Stimulated activated CD8-positive, alpha-beta memory T cell treated with anti-CD3 and anti-CD28 coated beads, Interleukin-15, amount 100 ng/mL, for 4 hours (primary cell): ENCODE measurements at regions not wholly inside any gene's neighbourhood (a gene's known extent, or its start where the extent isn't known, plus 50 kb on each side); places are given as distances from the start of the nearest gene placed in this dataset.
"Not testable (repeated sequence)": the region's sequence is repeated elsewhere in the genome, so short reads cannot be mapped to it uniquely, and the experiment has no call there.

Experiments
- DNase-seq, 2 donors: peaks; one replicate each; pipeline ENCODE4 v3.0.0-alpha.2; 2020; ENCODE audit warnings: low read depth in 2 of 2

DNA sequence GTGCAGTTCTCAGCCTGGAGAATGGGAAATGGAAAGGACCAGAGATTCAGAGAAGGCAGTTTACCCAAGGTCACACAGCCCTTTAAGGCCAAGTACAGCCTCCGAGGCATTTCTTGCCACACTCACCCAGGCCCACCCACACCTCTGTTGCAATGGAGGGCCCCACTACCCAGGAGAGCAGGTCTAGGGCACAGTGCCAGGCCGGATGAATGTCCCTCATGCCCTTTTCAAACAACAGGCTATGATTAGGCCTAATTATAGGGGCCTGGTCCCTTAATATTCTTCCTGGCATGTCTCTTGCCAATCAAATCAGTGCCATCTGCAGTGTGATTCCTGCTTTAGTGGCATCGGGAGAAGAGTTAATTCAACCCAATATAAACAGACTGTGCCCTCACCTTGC, 195.3 kb downstream of the KLRB1 start:
- not testable (repeated sequence) for DNase-seq

DNA sequence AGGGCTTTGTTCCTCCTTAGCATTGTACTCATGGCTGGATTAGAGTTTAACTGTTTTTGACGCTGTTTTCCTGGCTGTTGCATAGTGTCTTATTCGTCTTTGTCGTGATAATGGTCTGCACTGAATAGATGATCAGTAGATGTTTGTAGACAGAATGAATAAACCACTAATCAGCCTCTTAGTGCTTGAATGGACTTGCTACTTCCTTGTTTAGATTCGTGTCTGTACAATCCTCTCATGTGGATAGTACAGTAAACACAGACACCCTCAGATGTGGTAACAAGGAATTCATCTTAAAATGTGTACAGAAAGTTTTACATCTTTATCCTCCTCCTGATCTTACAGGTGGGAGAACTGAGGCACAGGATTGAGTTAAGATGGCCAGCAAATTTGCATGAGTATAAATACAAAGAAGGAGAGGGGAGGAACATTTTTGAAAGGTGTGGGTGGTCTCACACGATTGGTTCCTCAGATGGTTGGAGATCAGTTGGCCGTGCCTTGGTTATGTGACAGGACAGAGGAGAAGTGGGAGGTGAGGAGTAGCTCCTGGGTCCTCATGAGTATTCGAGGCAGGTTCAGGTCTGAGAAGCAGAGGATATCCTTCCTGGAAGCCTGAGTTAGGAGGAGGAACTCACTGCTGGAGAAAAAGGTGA, 196.0 kb downstream of the KLRB1 start:
- DNase-seq, result not testable (repeated sequence)

- not testable (repeated sequence) for DNase-seq
These were observed 199.2 kb upstream of the PZP start for GRCh38 chr12:9407425-9407748.

- no peak for DNase-seq
These were observed 198.6 kb upstream of the PZP start for GRCh38 chr12:9406564-9407424.

DNA sequence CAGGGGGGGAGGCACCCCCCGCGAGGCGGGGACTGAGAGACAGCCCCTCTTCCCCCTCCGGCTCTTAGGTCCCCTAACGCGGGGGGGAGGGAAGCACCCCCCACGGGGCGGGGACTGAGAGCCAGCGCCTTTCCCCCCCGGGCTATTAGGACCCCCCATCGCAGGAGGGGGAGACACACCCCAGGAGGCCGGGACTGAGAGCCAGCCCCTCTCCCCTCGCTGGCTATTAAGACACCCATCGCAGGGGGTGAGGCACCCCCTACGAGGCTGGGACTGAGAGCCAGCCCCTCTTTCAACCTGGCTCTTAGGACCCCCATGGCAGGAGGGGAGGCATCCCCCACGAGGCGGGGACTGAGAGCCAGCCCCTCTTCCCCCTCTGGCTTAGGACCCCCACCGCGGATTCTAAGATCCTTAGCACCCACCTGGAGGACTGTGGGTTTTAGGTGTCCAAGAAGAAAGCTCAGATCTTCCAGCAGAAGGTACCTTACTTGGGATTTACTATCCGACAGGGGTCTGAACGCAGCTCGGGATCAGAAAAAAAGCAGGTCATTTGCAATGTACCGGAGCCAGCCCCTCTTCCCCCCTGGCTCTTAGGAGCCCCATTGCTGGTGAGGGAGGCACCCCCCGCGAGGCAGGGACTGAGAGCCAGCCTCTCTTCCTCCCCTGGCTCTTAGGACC, 197.8 kb upstream of the PZP start:
- DNase-seq, result no peak

GRCh38 chr12:9404469-9405260, 196.5 kb upstream of the PZP start:
- no peak for DNase-seq

DNA sequence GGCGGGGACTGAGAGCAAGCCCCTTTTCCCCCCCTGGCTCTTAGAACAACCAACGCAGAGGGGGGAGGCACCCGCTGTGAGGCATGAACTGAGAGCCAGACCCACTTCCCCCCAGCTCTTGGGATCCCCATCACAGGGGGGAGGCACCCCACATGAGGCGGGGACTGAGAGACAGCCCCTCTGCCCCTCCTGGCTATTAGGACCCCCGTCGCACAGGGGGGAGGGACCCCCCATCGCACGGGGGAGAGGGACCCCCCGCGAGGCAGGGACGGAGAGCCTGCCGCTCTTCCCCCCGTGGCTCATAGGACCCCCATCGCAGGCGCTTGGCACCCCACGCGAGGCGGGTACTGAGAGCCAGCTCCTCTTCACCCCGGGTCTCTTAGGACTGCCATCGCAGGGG, 195.8 kb upstream of the PZP start:
- no peak for DNase-seq

DNA sequence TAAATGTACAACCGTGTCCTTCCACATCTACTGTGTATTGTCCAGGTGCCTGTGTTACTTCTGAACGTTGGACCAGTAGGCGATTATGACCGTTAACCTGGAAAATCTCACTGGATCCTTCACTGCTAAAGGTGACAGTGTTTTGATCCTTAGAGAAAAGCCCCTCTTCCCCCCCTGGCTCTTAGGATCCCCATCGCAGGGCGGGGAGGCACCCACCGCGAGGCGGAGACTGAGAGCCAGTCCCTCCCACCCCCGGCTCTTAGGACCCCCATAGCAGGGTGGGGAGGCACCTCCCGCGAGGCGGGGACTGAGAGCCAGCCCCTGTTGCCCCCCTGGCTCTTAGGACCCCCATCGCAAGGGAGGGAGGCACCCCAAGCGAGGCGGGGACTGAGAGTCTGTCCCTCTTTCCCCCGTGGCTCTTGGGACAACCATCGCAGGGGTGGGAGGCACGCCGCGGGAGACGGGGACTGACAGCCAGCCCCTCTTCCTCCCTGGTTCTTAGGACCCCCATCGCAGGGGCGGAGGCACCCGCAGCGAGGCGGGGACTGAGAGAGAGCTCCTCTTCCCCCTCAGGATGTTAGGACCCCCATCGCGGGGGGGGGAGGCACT, 194.3 kb upstream of the PZP start:
- DNase-seq, result not testable (repeated sequence)

GRCh38 chr12:9396367-9396766, 188.2 kb upstream of the PZP start:
- not testable (repeated sequence) for DNase-seq

GRCh38 chr12:9395220-9395619, 187.0 kb upstream of the PZP start:
- not testable (repeated sequence) for DNase-seq

- DNase-seq, result no peak
These were observed 184.6 kb upstream of the PZP start for GRCh38 chr12:9392842-9393241.

GRCh38 chr12:9391815-9392214, 183.6 kb upstream of the PZP start:
- no peak for DNase-seq

DNA sequence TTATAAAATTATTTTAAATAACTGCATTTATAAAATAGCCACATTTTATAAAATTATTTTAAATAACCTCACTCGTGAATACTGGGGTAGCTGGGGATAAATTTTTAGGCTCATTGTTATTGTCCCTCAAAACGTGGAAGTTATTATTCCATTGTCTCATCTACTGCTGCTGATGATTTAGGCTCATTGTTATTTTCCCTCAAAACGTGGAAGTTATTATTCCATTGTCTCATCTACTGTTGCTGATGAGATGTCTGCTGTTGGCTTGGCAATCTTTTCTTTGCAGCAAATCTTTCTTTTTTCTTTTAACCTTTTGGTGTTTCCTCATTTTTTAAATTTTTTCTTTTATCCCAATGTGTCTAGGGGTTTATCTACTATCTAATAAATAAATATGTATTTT, 182.6 kb upstream of the PZP start:
- DNase-seq, result no peak

- no peak for DNase-seq
These were observed 181.6 kb upstream of the PZP start for GRCh38 chr12:9389796-9390195.

- DNase-seq, result no peak
These were observed 180.2 kb upstream of the PZP start for GRCh38 chr12:9388379-9388778.

- no peak for DNase-seq
These were observed 179.3 kb upstream of the PZP start for GRCh38 chr12:9387450-9387849.

DNA sequence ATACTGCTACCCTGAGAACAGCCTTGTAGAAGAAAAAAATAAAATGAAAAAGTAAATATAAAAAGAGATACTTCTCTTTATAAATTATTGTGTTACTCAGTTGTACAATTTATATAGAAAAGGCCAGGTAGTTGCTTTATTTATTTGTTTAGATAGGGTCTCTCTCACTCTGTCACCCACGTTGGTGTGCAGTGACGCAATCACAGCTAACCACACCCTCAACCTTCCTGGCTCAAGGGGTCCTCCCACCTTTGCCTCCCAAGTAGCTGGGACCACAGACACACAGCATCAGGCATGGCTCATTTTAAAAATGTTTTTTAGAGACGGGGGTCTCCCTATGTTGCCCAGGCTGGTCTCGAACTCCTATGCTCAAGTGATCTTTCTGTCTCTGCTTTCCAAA, 175.4 kb upstream of the PZP start:
- DNase-seq, result no peak

GRCh38 chr12:9381619-9382018, 173.4 kb upstream of the PZP start:
- no peak for DNase-seq

DNA sequence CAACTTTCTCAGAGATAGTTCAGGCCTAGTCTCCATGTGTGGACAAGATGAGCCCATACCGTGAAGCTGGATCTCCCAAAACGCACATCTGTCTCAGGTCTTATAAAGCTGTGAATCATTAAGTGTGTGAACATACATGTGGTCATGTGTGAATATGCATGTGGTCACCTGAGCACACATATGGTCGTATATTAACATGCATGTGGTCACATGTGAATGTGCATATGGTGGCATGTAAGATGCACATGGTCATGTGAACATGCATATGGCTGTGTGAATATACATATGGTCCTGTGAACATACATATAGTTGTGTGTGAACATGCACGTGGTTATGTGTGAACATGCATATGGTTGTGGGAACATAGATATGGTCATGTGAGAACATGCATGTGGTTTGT, 172.5 kb upstream of the PZP start:
- no peak for DNase-seq

DNA sequence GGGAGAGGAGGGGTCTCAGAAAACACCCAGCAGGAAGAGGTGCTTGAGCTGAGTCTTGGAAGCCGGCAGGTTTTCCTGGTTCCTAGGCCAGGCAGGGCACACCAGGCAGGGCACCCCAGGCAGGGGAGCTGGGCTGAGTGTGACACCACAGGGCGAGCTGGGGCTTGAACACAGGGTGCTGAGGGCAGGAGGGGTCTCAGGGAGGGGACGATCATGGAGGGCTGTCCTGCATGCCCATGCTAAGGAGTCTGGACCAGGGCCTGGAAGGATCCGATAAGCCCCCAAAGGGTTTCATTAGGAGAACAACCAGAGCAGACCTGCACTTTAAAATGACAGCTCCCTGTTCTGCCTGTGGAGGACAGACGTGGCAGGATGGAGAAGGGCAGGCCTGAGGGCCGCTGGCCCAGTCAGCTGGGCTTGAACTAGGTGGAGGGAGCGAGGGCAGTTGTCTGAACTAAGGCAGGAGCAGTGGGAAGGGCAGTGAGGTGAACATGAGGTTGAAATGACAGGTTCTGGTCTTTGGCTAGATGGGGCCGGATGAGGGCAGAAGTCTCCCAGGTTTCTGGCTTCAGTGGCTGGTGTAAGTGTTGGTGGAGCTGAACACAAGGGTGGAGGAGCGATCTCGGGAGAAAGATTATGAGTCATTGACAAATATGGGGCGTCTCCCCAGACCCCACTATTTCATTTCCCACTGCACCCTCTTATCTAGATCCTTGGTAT, 171.0 kb upstream of the PZP start:
- no peak for DNase-seq

DNA sequence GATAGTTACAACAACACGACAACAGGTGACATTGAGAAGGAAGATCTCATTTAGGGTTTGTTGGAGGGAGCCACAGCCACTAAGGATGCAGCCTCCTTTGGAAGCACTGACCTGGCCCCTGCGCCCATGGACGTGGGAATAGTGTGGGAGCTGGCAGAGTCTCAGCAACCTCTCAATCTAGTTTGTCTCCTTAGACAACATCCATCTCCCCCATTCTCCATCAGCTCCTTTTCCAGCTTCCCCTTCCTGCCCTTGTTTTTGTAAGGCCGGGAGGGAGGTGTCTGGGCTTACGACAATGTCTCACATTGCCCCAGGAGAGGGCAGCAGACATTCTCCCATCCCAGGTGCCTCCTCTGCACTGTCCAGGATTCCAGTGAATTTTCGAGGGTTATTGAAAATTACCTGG, 170.2 kb upstream of the PZP start:
- DNase-seq, result no peak
